ENCODE measurements at regions not wholly inside any gene's neighbourhood (a gene's known extent, or its start where the extent isn't known, plus 50 kb on each side); places are given as distances from the start of the nearest gene placed in this dataset.

- H3K9me3 Mint-ChIP-seq = peaks cover 0 to 7% (median 2%) of the 10 kb centered on the region in 9 donors
- H3K4me3 Mint-ChIP-seq = no peak overlapping the region
- no peaks in the 10 kb centered on the region for H3K27me3 Mint-ChIP-seq
- H3K4me1 Mint-ChIP-seq = peaks cover 4 to 19% (median 10%) of the 10 kb centered on the region in 4 donors
- POLR2A ChIA-PET = no interaction called here
- DNase-seq = no peak
- no peak overlapping the region for H3K27ac Mint-ChIP-seq
- peak in 1 of 2 donors; percentile 12 for ATAC-seq
- peaks cover 0 to 15% (median 0%) of the 10 kb centered on the region in 3 donors for H3K36me3 Mint-ChIP-seq
Measured at GRCh38 chr10:8543361-8544056, 489.0 kb downstream of the GATA3 start.

GRCh38 chr10:8544057-8544380 is 489.5 kb downstream of the GATA3 start:
- peaks cover 4 to 19% (median 10%) of the 10 kb centered on the region in 4 donors for H3K4me1 Mint-ChIP-seq
- POLR2A ChIA-PET = no interaction called here
- peaks cover 0 to 9% (median 3%) of the 10 kb centered on the region in 9 donors for H3K9me3 Mint-ChIP-seq
- H3K27me3 Mint-ChIP-seq = no peaks in the 10 kb centered on the region
- H3K36me3 Mint-ChIP-seq = peaks cover 0 to 16% (median 4%) of the 10 kb centered on the region in 3 donors
- DNase-seq = no peak
- no peak overlapping the region for H3K27ac Mint-ChIP-seq
- no peak for ATAC-seq
- no peak overlapping the region for H3K4me3 Mint-ChIP-seq

- Mint-ChIP-seq H3K9me3 (peaks cover 0 to 12% (median 4%) of the 10 kb centered on the region in 9 donors), H3K27me3 (no peaks in the 10 kb centered on the region), H3K4me1 (peaks cover 4 to 19% (median 10%) of the 10 kb centered on the region in 4 donors), H3K36me3 (peaks cover 0 to 11% (median 5%) of the 10 kb centered on the region in 3 donors), H3K27ac (no peak overlapping the region), H3K4me3 (no peak overlapping the region)
- POLR2A ChIA-PET = no interaction called here
- DNase-seq (no peak), ATAC-seq (no peak)
Measured at GRCh38 chr10:8544500-8544899, 490.0 kb downstream of the GATA3 start.

- POLR2A ChIA-PET = no interaction called here
- Mint-ChIP-seq H3K36me3 (no peaks in the 10 kb centered on the region), H3K9me3 (peaks cover 0 to 10% (median 2%) of the 10 kb centered on the region in 9 donors), H3K4me1 (no peaks in the 10 kb centered on the region), H3K27me3 (peaks cover 3 to 22% (median 4%) of the 10 kb centered on the region in 5 donors), H3K4me3 (no peak overlapping the region), H3K27ac (no peak overlapping the region)
- ATAC-seq (no peak), DNase-seq (no peak)
Measured at GRCh38 chr10:8554574-8554973, 500.1 kb downstream of the GATA3 start.

- DNase-seq (no peak), ATAC-seq (no peak)
- Mint-ChIP-seq H3K4me3 (no peak overlapping the region), H3K9me3 (no peaks in the 10 kb centered on the region), H3K4me1 (no peaks in the 10 kb centered on the region), H3K27me3 (peaks cover 0 to 16% (median 4%) of the 10 kb centered on the region in 5 donors), H3K36me3 (no peaks in the 10 kb centered on the region), H3K27ac (no peak overlapping the region)
- POLR2A ChIA-PET = no interaction called here
Measured at GRCh38 chr10:8556321-8556720, 501.8 kb downstream of the GATA3 start.

- Mint-ChIP-seq H3K27ac (no peak overlapping the region), H3K27me3 (peaks cover 1 to 8% (median 6%) of the 10 kb centered on the region in 5 donors), H3K36me3 (no peaks in the 10 kb centered on the region), H3K4me3 (no peak overlapping the region), H3K9me3 (peaks cover 0 to 5% (median 0%) of the 10 kb centered on the region in 9 donors), H3K4me1 (no peaks in the 10 kb centered on the region)
- no peak for DNase-seq
- POLR2A ChIA-PET = no interaction called here
- no peak for ATAC-seq
Measured at GRCh38 chr10:8563478-8563877, 509.0 kb downstream of the GATA3 start.

GRCh38 chr10:8566737-8567136 is 512.2 kb downstream of the GATA3 start:
- Mint-ChIP-seq H3K4me3 (no peak overlapping the region), H3K27me3 (peaks cover 2 to 12% (median 7%) of the 10 kb centered on the region in 5 donors), H3K4me1 (no peaks in the 10 kb centered on the region), H3K27ac (no peak overlapping the region), H3K36me3 (no peaks in the 10 kb centered on the region), H3K9me3 (peaks cover 0 to 5% (median 0%) of the 10 kb centered on the region in 9 donors)
- DNase-seq = no peak
- POLR2A ChIA-PET = interaction anchor here (0.6 kb wide), 1 partner anchor 31 kb away, joined by 4 read pairs; no protein-coding TSS in a partner anchor
- no peak for ATAC-seq

GRCh38 chr10:8568401-8568800 is 513.9 kb downstream of the GATA3 start:
- no peaks in the 10 kb centered on the region for H3K36me3 Mint-ChIP-seq
- no peaks in the 10 kb centered on the region for H3K4me1 Mint-ChIP-seq
- H3K4me3 Mint-ChIP-seq = no peak overlapping the region
- peaks cover 0 to 5% (median 0%) of the 10 kb centered on the region in 9 donors for H3K9me3 Mint-ChIP-seq
- DNase-seq (no peak), ATAC-seq (no peak)
- H3K27ac Mint-ChIP-seq = no peak overlapping the region
- H3K27me3 Mint-ChIP-seq = peaks cover 2 to 10% (median 7%) of the 10 kb centered on the region in 5 donors
- POLR2A ChIA-PET = no interaction called here

- no peak for DNase-seq
- no peaks in the 10 kb centered on the region for H3K4me1 Mint-ChIP-seq
- H3K4me3 Mint-ChIP-seq = no peak overlapping the region
- H3K27me3 Mint-ChIP-seq = peaks cover 10 to 27% (median 16%) of the 10 kb centered on the region in 5 donors
- ATAC-seq = no peak
- POLR2A ChIA-PET = no interaction called here
- H3K27ac Mint-ChIP-seq = no peak overlapping the region
- peaks cover 0 to 2% (median 0%) of the 10 kb centered on the region in 9 donors for H3K9me3 Mint-ChIP-seq
- no peaks in the 10 kb centered on the region for H3K36me3 Mint-ChIP-seq
Measured at GRCh38 chr10:8575620-8576019, 521.1 kb downstream of the GATA3 start.

- Mint-ChIP-seq H3K36me3 (no peaks in the 10 kb centered on the region), H3K4me1 (no peaks in the 10 kb centered on the region), H3K4me3 (no peak overlapping the region), H3K27me3 (peaks cover 10 to 26% (median 16%) of the 10 kb centered on the region in 5 donors), H3K9me3 (peaks cover 0 to 2% (median 0%) of the 10 kb centered on the region in 9 donors), H3K27ac (no peak overlapping the region)
- no peak for ATAC-seq
- POLR2A ChIA-PET = no interaction called here
- DNase-seq = no peak
Measured at GRCh38 chr10:8576281-8576680, 521.8 kb downstream of the GATA3 start.

- POLR2A ChIA-PET = no interaction called here
- ATAC-seq = no peak
Measured at GRCh38 chr10:8576911-8577310, 522.4 kb downstream of the GATA3 start.

GRCh38 chr10:8577686-8578085 is 523.2 kb downstream of the GATA3 start:
- DNase-seq = no peak
- no peak for ATAC-seq

More at GRCh38 chr10:8576911-8577310, 522.4 kb downstream of the GATA3 start:
- H3K27me3 Mint-ChIP-seq = peaks cover 8 to 21% (median 17%) of the 10 kb centered on the region in 5 donors
- H3K27ac Mint-ChIP-seq = no peak overlapping the region
- peaks cover 0 to 2% (median 0%) of the 10 kb centered on the region in 9 donors for H3K9me3 Mint-ChIP-seq
- no peaks in the 10 kb centered on the region for H3K36me3 Mint-ChIP-seq
- no peak overlapping the region for H3K4me3 Mint-ChIP-seq
- no peaks in the 10 kb centered on the region for H3K4me1 Mint-ChIP-seq
- DNase-seq = no peak

GRCh38 chr10:8581521-8582225 is 527.2 kb downstream of the GATA3 start:
- Mint-ChIP-seq H3K27me3 (peaks cover 2 to 16% (median 8%) of the 10 kb centered on the region in 5 donors), H3K4me3 (no peak overlapping the region), H3K9me3 (no peaks in the 10 kb centered on the region), H3K36me3 (no peaks in the 10 kb centered on the region), H3K4me1 (no peaks in the 10 kb centered on the region), H3K27ac (no peak overlapping the region)
- POLR2A ChIA-PET = interaction anchor here (0.7 kb wide), 1 partner anchor 165 kb away, joined by 4 read pairs; no protein-coding TSS in a partner anchor
- DNase-seq (no peak), ATAC-seq (no peak)

More at GRCh38 chr10:8577686-8578085, 523.2 kb downstream of the GATA3 start:
- POLR2A ChIA-PET = no interaction called here
- peaks cover 0 to 2% (median 0%) of the 10 kb centered on the region in 9 donors for H3K9me3 Mint-ChIP-seq
- H3K27me3 Mint-ChIP-seq = peaks cover 8 to 21% (median 17%) of the 10 kb centered on the region in 5 donors
- H3K4me3 Mint-ChIP-seq = no peak overlapping the region
- no peak overlapping the region for H3K27ac Mint-ChIP-seq
- no peaks in the 10 kb centered on the region for H3K36me3 Mint-ChIP-seq
- H3K4me1 Mint-ChIP-seq = no peaks in the 10 kb centered on the region

Data from naive thymus-derived CD8-positive, alpha-beta T cell (primary cell).